COR-L47 (cell line): ENCODE measurements at regions not wholly inside any gene's neighbourhood (a gene's known extent, or its start where the extent isn't known, plus 50 kb on each side); places are given as distances from the start of the nearest gene placed in this dataset.

Source experiments
- DNase-seq: peaks from one replicate; lab custom pipeline; 2025; lab: John Stamatoyannopoulos, UW

DNA sequence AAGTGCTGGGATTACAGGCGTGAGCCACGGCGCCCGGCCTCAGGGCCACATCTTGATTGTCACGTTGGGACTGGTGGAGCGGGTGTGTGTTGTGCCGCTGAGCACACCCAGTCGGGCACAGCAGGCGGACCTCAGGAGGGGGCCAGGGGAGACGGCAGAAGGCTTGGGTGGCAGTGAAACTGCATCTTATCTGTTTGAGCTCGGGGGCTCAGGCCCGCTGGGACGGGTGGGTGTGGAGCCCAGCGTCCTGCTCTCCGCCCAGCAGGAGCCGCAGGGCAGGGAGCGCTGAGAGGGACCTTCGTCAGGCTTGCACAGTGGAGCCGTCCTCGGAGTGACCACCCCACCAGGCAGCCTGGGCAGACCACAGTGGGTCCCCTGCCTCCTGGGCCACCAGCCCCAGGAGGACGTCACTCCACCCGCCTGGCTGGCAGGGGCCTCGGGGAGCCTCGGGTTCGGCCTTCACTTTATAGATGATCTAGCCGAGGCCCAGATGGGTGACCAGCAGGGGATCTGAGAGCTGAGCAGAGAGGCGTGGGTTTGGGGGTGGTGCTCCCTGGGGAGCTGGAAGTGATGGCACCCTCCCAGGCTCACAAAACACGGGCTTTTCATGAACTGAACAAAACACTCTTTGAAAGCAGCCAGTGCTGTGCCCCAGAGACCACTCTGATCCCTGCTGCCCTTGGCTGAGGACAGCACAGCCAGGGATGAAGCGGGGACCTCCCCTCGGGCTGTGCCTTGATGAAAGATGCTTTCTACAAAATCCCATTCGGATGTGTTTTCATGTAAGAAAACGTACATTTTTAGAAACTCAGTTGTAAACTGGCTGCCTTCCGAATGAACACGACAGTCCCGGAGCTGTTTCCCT lies 181.1 kb downstream of the SEC14L1 start:
- no peak for DNase-seq

- DNase-seq = no peak
Observed at GRCh38 chr17:77322514-77323412, 182.0 kb downstream of the SEC14L1 start.

GRCh38 chr17:77323413-77324171 lies 182.8 kb downstream of the SEC14L1 start:
- no peak for DNase-seq

- DNase-seq = no peak
Observed at GRCh38 chr17:77324227-77324626, 183.5 kb downstream of the SEC14L1 start.

GRCh38 chr17:77325577-77326075 lies 184.9 kb downstream of the SEC14L1 start:
- DNase-seq = no peak

DNA sequence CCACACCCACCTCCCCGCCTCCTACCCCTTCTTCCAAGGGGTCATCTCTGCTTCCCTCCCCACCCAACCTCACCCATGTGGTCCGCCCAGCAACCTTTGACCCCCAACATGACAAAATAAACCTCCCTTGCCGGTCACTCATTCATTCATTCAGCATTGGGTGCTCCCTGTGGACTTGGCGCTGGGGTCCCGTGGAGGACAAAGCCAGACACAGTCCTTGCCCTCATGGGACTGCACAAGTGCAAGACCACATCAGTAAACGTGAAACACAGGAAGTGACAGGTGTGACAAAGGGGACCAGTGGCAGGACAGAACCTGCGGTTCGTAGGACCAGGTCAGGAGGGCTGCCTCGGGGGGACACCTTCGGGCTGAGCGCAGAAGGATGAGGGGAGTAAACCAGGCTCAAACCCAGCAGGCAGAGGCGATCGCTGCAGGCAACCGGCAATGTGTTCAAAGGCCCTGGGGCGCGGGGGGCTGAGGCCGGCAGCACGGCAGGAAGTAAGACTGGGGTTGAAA lies 185.4 kb downstream of the SEC14L1 start:
- DNase-seq = no peak

DNA sequence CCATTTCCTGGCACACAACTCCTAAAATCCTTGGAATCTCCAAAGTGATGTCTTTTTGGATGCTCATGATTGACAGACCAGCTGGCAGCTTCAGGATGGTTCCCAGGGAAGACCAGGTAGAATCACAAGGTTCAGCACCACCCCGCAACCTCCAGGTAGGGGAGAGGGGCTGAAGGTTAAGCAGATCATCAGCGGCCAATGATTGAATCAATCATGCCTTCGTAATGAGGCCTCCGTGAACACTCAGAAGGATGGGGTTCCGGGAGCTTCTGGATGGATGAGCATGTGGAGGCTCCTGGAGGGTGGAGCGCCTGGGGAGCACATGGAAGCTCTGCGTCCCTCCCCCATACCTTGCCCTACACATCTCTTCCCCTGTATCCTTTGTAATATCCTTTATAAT lies 185.9 kb downstream of the SEC14L1 start:
- DNase-seq = no peak

DNA sequence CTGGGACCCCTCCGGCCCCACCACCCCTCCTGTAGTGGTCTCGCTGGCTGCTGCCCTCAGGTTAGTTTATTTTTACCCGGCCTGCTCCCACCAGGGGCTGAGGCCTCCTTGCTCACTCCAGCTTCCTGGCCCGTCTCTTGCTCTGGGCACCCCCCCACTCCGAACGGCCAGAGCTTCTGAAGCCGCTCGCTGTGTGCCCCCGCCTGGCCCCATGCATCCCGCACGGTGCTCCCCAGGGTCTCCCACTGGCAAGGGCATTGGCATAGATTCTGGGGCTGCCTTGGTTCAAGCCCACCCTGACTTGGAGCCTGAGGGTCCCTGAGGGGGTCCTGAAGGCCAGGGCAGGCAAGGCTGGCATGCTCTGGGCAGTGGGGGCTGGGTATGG lies 186.4 kb downstream of the SEC14L1 start:
- DNase-seq = no peak

DNA sequence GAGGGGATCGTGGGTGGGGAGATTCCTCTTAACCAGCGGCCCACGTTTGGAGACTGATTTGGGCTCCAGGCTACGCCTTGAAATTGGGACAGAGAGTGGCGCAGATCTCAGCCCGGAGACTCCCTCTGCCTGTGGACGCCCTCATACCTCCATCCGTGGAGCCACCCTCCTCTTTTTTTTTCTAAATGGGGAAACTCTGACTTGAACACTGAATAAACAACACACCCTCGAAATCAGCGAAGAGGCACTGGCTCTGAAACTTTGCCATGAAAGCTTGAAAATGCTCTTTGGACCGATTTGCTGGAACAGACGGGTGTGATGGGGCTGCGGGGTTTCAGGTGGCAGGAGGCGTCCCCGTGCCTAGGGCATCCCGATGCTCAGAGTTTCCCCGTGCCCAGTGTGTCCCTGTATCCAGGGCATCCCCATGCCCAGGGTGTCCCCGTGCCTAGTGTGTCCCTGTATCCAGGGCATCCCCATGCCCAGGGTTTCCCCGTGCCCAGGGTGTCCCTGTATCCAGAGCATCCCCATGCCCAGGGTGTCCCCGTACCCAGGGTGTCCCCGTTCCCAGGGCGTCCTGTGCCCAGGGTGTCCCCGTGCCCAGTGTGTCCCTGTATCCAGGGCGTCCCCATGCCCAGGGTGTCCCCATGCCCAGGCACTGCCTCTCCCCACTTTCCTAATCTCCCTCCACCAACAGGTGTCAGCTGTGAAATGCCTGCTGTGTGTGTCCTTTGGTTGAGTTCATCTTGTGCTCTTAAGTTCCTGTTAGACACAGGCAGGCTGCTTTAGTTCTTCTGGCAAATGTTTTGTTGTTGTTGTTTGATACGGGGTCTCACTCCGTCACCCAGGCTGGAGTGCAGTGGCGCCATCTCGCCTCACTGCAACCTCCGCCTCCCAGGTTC lies 187.0 kb downstream of the SEC14L1 start:
- DNase-seq = no peak

DNA sequence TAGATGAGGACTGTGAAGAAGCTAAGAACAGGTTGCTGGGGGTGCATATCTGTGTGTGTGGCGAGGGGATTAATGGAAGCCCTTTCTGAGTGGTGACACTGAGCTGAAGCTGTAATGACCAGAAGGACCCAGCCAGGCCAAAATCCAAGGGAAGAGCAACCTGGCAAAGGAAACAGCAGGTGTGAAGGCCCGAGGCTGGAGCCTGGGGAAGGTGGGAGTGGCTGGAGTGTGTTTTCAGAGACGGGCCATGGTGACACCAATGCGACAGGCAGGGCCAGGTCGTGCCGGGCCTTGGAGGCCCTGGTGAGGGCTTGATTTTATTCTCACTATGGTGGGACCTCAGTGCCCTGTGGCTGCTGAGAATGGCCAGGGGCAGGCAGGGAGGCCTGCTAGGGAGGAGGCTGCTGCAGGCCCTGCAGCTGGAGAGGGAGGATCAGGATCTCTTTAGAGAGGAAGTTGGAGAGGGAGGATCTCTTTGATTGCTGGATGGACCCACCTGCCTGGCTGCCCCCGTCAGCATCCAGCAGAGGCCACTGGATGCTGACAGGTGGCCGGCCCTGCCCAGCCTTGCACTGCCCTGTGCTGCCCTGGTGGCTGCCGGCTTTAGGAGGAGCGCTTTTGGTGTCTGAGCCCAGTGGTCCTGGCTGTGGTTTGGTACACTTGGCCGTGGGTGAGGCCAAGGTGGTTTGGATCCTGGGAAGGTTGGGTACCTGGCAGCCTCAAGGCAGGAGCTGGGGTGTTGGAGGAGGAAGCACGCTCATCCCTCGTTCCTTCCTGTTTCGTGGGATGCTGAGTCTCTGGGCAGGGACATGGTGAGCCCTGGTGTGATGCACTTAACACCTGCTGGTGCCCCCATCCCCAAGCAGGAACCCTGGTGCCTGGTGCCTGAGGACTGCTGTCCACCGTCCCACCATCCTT lies 188.3 kb downstream of the SEC14L1 start:
- DNase-seq = no peak

GRCh38 chr17:77329741-77330531 lies 189.2 kb downstream of the SEC14L1 start:
- no peak for DNase-seq

GRCh38 chr17:77330602-77331081 lies 189.9 kb downstream of the SEC14L1 start:
- DNase-seq = no peak

DNA sequence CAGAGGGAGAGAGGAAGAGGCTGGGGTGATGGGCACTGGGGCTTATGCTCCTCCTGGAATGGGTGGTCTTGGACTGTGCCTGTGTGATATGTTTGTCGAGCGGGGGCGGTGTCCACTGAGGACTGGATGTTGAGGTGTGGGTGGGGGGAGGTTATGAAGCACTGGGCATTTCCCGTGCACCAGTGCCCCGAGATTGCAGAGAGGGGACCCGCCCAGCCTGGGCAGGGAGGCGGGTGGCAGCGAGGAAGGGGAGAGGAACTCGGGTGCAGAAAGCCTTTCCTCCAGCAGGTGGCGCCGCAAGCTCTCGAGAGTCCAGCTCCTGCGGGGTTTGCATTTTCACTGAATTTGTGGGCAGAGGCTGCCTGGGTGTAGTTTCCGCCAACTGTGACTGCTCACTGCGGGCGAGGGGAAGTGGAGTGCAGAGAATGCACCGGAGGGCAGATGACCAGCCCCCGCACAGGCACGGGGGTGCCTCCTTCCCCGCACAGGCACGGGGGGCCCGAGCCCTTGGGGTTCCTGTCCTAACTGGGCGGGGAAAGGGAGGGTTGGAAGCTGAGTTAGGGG lies 190.6 kb downstream of the SEC14L1 start:
- DNase-seq = peak; percentile 84

DNA sequence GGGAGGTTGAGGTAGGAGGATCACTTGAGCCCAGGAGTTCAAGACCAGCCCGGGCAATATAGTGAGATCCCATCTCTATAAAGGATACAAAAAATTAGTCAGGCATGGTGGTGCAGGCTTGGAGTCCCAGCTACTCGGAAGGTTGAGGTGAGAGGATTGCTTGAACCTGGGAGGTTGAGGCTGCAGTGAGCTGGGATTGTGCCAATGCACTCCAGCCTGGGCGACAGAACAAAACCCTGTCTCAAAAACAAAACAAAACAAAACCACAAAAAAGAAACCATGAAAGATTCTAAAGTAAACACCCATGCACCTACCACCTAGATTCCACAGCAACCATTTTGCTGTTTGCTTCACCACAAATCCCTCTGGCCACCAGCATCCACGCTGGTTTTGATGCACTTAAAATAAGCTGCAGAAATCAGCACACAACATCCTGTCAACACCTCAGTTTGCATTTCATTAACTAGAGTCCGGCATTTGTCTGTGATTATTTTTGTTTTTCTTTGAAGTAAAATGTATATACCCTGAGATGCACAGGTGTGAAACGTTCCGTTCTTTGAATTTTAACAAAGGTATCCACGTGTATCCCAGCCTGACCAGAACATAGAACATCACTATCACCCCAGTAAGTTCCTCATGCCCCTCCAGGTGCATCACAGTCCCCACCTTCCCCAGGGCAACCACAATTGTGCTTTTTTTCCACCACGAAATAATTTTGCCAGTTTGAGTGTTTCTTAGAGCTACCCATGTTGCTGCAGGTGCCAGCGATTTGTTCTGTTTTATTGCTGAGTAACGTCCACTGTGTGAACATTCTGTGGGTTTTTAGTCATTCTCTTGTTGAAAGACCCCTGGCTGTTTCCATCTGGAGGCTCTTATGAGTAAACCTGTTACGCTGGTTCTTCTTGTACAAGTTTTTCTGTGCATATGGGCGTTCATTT lies 191.5 kb downstream of the SEC14L1 start:
- DNase-seq = no peak

DNA sequence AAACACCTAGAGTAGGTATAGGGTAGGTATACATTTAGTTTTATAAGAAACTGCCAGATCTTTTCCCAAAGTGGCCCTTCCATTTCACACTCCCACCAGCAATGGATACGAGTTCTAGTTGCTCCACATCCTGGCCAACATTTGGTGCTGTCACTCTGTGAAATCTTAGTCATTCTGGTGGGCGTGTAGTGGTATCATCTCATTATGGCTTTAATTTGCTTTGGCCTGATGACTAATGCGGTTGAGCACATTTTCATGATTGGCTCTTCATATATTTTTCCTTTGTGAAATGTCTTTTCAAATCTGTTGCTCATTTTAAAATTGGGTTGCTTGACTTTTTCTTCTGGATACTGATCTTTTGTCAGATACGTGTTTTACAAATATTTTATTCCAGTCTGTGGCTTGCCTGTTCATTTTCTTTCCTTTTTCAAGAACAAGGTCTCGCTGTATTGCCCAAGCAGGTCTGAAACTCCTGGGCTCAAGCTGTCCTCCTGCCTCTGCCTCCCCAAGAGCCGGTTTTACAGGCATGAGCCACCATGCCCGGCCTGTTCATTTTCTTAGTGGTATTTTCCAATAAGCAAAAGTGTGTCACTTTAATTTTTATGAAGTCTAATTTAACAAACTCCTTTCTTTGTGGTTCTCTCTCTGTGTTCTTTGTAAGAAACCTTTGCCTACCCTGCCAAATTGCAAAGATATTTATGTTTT lies 192.4 kb downstream of the SEC14L1 start:
- DNase-seq = no peak

DNA sequence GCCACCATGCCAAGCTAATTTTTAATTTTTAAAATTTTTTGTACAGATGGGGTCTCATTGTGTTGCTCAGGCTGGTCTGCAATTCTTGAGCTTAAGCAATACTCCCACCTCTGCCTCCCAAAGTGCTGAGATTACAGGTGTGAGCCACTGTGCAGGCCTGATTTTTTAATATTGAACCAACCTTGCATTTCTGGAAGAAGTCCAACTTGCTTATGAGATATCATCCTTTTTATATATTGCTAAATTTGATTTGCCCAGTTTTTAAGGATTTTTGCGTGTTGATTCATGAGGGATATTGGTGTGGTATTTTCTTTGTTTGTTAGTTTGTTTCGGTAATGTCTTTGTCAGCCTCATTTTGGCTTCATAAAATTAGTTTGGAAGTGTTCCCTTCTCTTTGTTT lies 196.4 kb downstream of the SEC14L1 start:
- DNase-seq = no peak
